GM20000 (cell line): ENCODE measurements at regions not wholly inside any gene's neighbourhood (a gene's known extent, or its start where the extent isn't known, plus 50 kb on each side); places are given as distances from the start of the nearest gene placed in this dataset.

Experiments used
- DNase-seq: peaks from one replicate; pipeline ENCODE4 v3.0.0; 2012; ENCODE audit warnings: low spot score
- TF ChIP-seq, protein P1 (sequence below): IDR thresholded peaks from 2 replicates; pipeline ENCODE4 v1.5.1; 2012; ENCODE audit warnings: mild to moderate bottlenecking, control low read depth; ENCODE audit errors: extremely low read depth, missing control alignments

DNA sequence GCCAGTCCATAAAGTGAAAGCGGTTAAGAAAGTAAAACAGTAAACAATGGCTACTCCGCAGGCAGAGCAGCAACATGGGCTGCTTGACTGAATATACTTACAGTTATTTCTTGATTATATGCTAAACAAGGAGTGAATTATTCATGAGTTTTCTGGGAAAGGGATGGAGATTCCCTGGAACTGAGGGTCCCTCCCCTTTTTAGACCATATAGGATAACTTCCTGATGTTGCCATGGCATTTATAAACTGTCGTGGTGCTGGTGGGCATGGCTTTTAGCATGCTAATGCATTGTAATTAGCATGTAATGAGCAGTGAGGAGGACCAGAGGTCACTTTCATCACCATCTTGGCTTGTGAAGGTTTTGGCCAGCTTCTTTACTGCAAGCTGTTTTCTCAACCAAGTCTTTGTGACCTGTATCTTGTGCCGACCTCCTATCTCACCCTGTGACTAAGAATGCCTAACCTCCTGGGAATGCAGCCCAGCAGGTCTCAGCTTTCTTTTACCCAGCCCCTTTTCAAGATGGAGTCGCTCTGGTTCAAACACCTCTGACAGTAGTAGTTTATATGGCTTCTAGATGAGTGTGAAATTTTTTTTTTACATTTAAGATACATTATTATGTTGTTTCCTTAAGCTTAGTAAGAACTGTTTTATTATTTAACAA, 514.8 kb upstream of the TENM3 start:
- TF ChIP-seq, protein P1, sequence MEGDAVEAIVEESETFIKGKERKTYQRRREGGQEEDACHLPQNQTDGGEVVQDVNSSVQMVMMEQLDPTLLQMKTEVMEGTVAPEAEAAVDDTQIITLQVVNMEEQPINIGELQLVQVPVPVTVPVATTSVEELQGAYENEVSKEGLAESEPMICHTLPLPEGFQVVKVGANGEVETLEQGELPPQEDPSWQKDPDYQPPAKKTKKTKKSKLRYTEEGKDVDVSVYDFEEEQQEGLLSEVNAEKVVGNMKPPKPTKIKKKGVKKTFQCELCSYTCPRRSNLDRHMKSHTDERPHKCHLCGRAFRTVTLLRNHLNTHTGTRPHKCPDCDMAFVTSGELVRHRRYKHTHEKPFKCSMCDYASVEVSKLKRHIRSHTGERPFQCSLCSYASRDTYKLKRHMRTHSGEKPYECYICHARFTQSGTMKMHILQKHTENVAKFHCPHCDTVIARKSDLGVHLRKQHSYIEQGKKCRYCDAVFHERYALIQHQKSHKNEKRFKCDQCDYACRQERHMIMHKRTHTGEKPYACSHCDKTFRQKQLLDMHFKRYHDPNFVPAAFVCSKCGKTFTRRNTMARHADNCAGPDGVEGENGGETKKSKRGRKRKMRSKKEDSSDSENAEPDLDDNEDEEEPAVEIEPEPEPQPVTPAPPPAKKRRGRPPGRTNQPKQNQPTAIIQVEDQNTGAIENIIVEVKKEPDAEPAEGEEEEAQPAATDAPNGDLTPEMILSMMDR, result no peak
- no peak for DNase-seq

GRCh38 chr4:181731900-181732299, 511.3 kb upstream of the TENM3 start:
- DNase-seq, result no peak
- TF ChIP-seq, protein P1, result no peak

DNA sequence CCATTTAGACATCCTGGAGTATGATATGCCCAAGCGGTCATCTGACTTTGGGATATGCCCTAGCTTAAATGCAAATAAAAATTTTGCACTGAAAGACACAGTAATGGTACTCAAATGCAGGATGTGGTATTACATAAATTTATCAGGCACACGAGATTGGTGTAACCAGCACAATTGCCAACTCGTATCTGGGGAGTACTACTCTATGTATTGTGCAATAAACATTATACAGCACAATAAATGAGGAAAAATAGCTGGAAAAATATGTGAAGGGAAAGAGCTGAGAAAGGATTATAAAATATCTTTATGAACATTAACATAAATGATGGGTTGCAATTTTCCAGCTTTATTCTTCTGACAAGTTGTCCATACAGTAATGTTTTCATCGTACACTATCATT, 505.5 kb upstream of the TENM3 start:
- no peak for DNase-seq
- TF ChIP-seq, protein P1, result no peak

DNA sequence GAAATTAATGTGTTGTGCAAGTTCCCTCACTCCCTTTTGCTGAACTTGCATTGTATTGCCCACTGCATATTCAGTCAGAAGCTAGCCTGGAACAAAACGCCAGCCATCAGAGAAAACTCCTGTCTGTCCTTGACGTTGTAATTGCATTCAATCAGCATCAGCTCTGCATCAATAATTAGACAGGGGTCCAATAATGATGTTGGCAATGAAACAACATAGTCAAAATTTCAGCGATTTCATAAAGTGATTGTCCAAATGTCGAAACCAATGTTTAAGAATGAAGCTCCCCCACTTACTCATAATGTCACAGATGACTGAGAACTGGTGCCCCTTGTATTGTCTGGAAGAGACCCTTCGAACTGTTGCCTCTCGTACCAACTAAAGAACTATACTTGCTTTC, 504.2 kb upstream of the TENM3 start:
- no peak for DNase-seq
- TF ChIP-seq, protein P1, result no peak

DNA sequence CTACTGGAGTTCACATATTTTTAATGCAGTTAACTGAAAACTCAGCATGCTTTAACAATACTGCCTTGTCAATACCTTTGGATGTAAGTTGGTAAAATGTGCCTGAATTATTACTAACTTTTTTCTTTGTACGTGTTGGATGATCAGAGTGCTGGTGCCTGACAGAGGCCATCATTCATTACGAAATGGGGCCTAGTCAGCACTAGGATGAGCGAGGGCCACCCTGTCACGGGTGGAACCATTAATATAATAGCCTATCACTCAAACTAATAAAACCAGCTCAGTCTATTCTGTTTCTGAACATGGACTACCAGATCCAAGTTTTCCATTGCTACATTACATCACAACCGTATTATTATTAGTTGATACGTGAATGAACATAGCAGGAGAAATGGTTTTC, 501.7 kb upstream of the TENM3 start:
- TF ChIP-seq, protein P1, result no peak

DNA sequence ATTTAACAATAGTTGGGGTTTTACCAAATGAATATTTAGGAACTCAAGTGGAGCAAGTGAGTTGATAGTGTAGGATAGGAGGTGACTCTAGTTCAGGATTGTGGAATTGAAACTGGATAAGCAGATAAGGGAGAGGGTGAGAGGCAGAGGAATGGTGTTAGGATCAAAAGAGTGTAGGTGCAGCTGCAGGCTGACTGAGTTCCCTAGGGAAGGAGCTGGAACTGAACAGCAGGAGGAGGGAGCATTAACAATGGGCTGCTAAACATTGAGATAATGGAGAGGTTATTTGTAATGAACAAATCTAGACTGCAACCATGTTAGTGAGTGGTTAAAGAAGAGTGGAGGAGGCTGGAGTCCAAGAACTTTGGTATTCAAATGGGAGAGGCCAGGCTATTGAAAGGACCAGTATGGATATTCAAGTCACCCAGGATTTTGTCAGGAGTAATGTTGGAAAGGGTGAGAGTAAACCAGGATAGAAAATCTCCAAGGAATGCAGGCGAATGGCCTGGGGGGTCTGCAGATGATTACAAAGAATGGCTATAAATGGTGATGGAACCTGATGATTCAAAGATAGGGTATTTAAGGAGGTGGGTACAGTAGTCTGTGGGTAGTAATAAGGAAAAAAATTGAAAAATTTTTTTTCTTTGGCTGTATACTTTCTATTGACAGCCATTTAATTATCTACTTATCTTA, 497.1 kb upstream of the TENM3 start:
- TF ChIP-seq, protein P1, result no peak
- DNase-seq, result no peak

More for the DNA sequence above, 501.7 kb upstream of the TENM3 start:
- no peak for DNase-seq

DNA sequence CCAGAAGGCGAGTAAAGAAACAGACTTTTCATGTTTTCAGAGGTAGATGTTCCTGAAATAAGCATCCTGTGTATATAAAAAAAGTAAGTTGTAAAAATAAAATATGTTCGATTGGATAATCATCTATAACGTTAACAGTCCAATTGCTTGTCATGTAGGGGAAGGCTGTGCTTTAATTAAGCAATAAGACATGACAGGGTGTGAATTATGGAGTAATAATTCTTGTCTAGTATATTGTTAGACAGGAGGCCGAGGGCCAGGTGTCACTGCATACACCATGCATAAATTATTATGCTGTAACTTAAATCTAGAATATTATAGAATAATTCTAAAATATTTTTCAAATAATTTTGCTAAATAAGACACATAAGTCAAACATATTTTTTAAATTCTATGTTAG, 494.6 kb upstream of the TENM3 start:
- no peak for DNase-seq
- TF ChIP-seq, protein P1, result no peak
